Memory B cell (primary cell): ENCODE measurements at regions not wholly inside any gene's neighbourhood (a gene's known extent, or its start where the extent isn't known, plus 50 kb on each side); places are given as distances from the start of the nearest gene placed in this dataset.
"Not testable (repeated sequence)": the region's sequence is repeated elsewhere in the genome, so short reads cannot be mapped to it uniquely, and the experiment has no call there.

ENCODE experiments used
- ATAC-seq: fragments of 150-1000 bp; cut with Tn5 transposase; 2 replicates; pipeline ENCODE4 v1.10.0; 2021; ENCODE audit warnings: low read depth, mild to moderate bottlenecking, moderate library complexity
- DNase-seq, 2 donors: peaks; one replicate each; pipeline ENCODE4 v3.0.0; 2022; ENCODE audit warnings: low spot score in 2 of 2
- H3K27ac Mint-ChIP-seq: one replicate; pipeline ENCODE4 v1.8.0; 2022; ENCODE audit warnings: mild to moderate bottlenecking, moderate library complexity, mixed read lengths
- H3K27me3 Mint-ChIP-seq: one replicate; pipeline ENCODE4 v1.8.0; 2022; ENCODE audit warnings: mixed read lengths
- H3K36me3 Mint-ChIP-seq: one replicate; pipeline ENCODE4 v1.8.0; 2022; ENCODE audit warnings: mild to moderate bottlenecking, mixed read lengths
- H3K4me1 Mint-ChIP-seq: one replicate; pipeline ENCODE4 v1.8.0; 2022; ENCODE audit warnings: mixed read lengths
- H3K4me3 Mint-ChIP-seq: one replicate; pipeline ENCODE4 v1.8.0; 2022; ENCODE audit warnings: mild to moderate bottlenecking, moderate library complexity, mixed read lengths
- H3K9me3 Mint-ChIP-seq: one replicate; pipeline ENCODE4 v1.8.0; 2022; ENCODE audit warnings: mixed read lengths

GRCh38 chr4:107449611-107450369, 270.2 kb downstream of the PAPSS1 start:
- Mint-ChIP-seq H3K27me3 (no peaks in the 10 kb centered on the region), H3K9me3 (peaks cover 6% of the 10 kb centered on the region), H3K36me3 (no peaks in the 10 kb centered on the region), H3K4me3 (no peak overlapping the region), H3K4me1 (no peaks in the 10 kb centered on the region), H3K27ac (no peak overlapping the region)
- ATAC-seq (no peak), DNase-seq (no peak)

DNA sequence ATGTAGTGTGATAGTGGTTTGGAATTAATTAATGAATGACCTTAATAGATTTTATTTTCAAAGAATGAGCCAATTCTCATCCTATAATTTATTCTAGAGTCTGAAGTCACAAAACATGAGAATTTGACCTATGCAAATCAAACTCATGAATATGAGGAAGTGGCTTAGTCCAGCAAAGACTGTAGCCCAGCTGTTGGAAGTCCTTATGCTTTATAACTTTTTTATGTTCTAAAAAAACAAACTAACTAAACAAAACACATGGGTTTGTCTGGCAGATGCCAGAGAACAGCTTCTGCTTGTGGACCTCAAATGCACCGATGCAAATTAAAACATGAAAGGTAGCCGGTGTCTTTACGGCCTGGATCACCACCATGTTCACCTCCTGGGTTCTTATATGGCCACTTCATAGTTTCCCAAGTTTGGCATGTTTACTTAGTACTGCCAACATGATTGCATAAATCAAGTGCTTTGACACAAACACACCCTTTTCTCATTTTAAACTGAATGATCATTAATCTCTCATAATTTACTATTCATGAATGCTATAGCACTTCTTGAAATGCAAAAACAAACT, 277.4 kb downstream of the PAPSS1 start:
- Mint-ChIP-seq H3K36me3 (no peaks in the 10 kb centered on the region), H3K9me3 (peaks cover 6% of the 10 kb centered on the region), H3K4me1 (no peaks in the 10 kb centered on the region), H3K27ac (no peak overlapping the region), H3K4me3 (no peak overlapping the region), H3K27me3 (no peaks in the 10 kb centered on the region)
- DNase-seq (no peak), ATAC-seq (no peak)

- peaks cover 2% of the 10 kb centered on the region for H3K9me3 Mint-ChIP-seq
- no peaks in the 10 kb centered on the region for H3K27me3 Mint-ChIP-seq
- H3K4me3 Mint-ChIP-seq, result no peak overlapping the region
- no peaks in the 10 kb centered on the region for H3K36me3 Mint-ChIP-seq
- no peaks in the 10 kb centered on the region for H3K4me1 Mint-ChIP-seq
- no peak overlapping the region for H3K27ac Mint-ChIP-seq
- ATAC-seq (no peak), DNase-seq (no peak)
Measured at GRCh38 chr4:107439401-107439800, 280.6 kb downstream of the PAPSS1 start.

DNA sequence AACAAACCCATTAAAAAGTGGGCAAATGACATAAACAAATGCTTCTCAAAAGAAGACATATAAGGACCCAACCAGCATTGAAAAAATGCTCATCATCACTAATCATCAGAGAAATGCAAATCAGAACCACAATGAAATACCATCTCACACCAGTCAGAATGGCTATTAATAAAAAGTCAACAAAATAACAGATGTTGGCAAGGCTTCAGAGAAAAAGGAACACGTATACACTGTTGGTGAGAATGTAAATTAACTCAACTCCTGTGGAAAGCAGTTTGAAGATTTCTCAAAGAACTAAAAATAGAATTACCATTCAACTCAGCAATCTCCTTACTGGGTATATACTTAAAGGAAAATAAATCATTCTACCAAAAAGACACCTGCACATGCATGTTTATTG, 283.6 kb downstream of the PAPSS1 start:
- not testable (repeated sequence) for ATAC-seq, H3K4me3 Mint-ChIP-seq, H3K36me3 Mint-ChIP-seq, H3K27me3 Mint-ChIP-seq, H3K9me3 Mint-ChIP-seq, DNase-seq, H3K4me1 Mint-ChIP-seq, H3K27ac Mint-ChIP-seq

DNA sequence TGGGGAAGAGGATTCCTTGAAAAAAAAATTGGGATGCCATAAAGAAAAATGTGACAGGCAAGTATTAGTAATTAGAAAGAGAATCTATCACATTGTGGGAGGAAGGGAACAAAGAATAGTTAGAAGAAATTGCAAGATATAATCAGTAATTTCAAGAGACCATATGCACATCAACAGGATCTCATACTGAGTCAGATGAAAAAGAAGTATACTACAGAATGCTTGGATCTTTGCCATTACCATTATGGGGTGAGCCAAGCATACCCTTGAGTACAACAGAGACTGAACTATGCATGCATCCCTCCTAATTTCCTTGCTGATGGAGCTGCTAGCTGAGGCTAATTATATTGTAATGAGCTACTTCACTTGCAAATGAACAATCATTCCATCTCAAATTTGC, 287.6 kb downstream of the PAPSS1 start:
- Mint-ChIP-seq H3K4me1 (no peaks in the 10 kb centered on the region), H3K27ac (no peak overlapping the region), H3K27me3 (no peaks in the 10 kb centered on the region), H3K36me3 (no peaks in the 10 kb centered on the region), H3K9me3 (peaks cover 2% of the 10 kb centered on the region), H3K4me3 (no peak overlapping the region)
- no peak for DNase-seq
- ATAC-seq, result no peak

DNA sequence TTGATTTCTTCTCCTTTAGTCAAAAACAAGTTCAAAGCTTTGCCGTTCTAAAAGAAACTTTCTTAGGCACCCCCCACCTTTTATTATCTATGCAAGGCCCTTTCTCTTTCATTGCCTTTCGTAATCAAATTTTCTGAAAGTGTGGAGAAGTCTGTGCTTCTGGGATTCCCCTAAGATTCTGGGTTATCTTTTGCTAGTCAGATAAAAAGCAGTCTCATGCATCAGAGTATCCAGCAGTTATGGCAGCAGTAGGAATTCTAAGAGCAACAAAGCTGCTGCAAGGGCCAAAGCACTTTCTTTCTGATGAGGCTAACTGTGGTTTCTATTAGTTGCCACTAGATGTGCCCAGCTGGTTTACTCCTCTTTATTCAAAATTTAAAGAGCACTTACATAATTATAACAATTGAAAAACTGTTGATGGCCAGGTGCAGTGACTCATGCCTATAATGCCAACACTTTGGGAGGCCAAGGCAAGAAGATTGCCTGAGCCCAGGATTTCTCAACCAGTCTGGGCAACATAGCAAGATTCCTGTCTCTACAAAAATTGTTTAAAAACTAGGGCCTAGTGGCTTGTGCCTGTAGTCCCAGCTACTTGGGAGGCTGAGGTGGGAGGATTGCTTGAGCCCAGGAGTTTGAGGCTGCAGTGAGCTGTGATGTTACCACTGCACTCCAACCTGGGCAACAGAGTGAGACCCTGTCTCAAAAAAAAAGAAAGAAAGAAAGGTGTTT, 296.2 kb downstream of the PAPSS1 start:
- Mint-ChIP-seq H3K36me3 (no peaks in the 10 kb centered on the region), H3K27me3 (no peaks in the 10 kb centered on the region), H3K4me1 (no peaks in the 10 kb centered on the region), H3K9me3 (no peaks in the 10 kb centered on the region), H3K4me3 (no peak overlapping the region), H3K27ac (no peak overlapping the region)
- no peak for DNase-seq
- ATAC-seq, result no peak

- not testable (repeated sequence) for H3K36me3 Mint-ChIP-seq, H3K27me3 Mint-ChIP-seq, H3K4me3 Mint-ChIP-seq, H3K9me3 Mint-ChIP-seq, H3K27ac Mint-ChIP-seq, DNase-seq, ATAC-seq, H3K4me1 Mint-ChIP-seq
Measured at GRCh38 chr4:107419536-107419935, 300.5 kb downstream of the PAPSS1 start.

DNA sequence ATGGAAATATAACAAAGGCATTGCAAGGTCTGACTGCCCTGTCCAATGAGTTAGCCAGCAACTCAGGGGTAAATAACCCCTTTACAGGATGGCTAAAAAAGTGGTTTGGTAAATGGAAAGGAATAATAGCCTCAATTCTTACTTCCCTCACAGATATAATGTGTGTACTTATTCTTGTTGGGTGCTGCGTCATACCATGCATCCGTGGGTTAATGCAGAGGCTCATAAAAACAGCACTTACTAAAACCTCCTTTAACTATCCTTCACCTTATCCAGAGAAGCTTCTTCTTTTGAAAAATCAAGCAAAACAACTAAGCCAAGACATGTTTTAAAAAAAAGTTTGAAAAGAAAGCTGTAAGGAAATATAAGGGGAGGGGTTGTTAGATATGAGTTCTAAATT, 301.0 kb downstream of the PAPSS1 start:
- Mint-ChIP-seq H3K4me1 (peaks cover 2% of the 10 kb centered on the region), H3K27ac (no peak overlapping the region), H3K27me3 (peaks cover 5% of the 10 kb centered on the region), H3K9me3 (peaks cover 4% of the 10 kb centered on the region), H3K36me3 (no peaks in the 10 kb centered on the region), H3K4me3 (no peak overlapping the region)
- DNase-seq, result no peak
- no peak for ATAC-seq

- not testable (repeated sequence) for H3K36me3 Mint-ChIP-seq, H3K9me3 Mint-ChIP-seq, H3K4me3 Mint-ChIP-seq, H3K4me1 Mint-ChIP-seq, ATAC-seq, H3K27ac Mint-ChIP-seq, H3K27me3 Mint-ChIP-seq, DNase-seq
Measured at GRCh38 chr4:107415490-107415889, 304.5 kb downstream of the PAPSS1 start.

- H3K4me3 Mint-ChIP-seq, H3K9me3 Mint-ChIP-seq, H3K4me1 Mint-ChIP-seq, H3K36me3 Mint-ChIP-seq, H3K27me3 Mint-ChIP-seq, H3K27ac Mint-ChIP-seq, DNase-seq, ATAC-seq: not testable (repeated sequence)
Measured at GRCh38 chr4:107409872-107410271, 310.2 kb downstream of the PAPSS1 start.

GRCh38 chr4:107408968-107409367, 311.1 kb downstream of the PAPSS1 start:
- Mint-ChIP-seq H3K36me3 (no peaks in the 10 kb centered on the region), H3K9me3 (peaks cover 3% of the 10 kb centered on the region), H3K4me3 (no peak overlapping the region), H3K27me3 (no peaks in the 10 kb centered on the region), H3K27ac (no peak overlapping the region), H3K4me1 (no peaks in the 10 kb centered on the region)
- no peak for DNase-seq
- no peak for ATAC-seq

GRCh38 chr4:107404591-107405300, 315.3 kb downstream of the PAPSS1 start:
- DNase-seq (no peak), ATAC-seq (no peak)
- no peaks in the 10 kb centered on the region for H3K4me1 Mint-ChIP-seq
- H3K27me3 Mint-ChIP-seq, result no peaks in the 10 kb centered on the region
- H3K36me3 Mint-ChIP-seq, result no peaks in the 10 kb centered on the region
- H3K27ac Mint-ChIP-seq, result no peak overlapping the region
- no peak overlapping the region for H3K4me3 Mint-ChIP-seq
- H3K9me3 Mint-ChIP-seq, result peaks cover 2% of the 10 kb centered on the region

GRCh38 chr4:107402291-107402690, 317.7 kb downstream of the PAPSS1 start:
- Mint-ChIP-seq H3K9me3 (peaks cover 1% of the 10 kb centered on the region), H3K4me1 (no peaks in the 10 kb centered on the region), H3K36me3 (no peaks in the 10 kb centered on the region), H3K4me3 (no peak overlapping the region), H3K27me3 (peaks cover 2% of the 10 kb centered on the region), H3K27ac (no peak overlapping the region)
- ATAC-seq (no peak), DNase-seq (no peak)

DNA sequence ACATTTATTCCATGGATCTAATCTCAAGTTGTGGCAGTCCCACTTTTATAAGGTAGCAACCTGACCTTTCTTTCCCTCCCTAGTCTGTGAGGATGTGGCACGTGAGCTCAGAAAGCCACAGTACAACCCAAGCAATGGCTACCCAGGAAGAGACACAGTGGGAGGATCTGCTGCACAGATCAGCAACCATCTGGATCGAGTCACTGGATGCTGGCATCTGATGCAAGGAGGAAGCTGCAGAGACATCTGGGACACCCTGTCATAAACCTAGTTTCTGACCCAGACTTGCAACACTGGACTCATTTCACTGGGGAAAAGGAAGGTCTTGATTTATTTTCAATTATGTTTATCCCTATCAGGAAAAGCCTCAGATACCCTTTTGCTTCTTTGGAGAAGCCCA, 327.1 kb downstream of the PAPSS1 start:
- DNase-seq (no peak), ATAC-seq (no peak)
- Mint-ChIP-seq H3K36me3 (no peaks in the 10 kb centered on the region), H3K27me3 (no peaks in the 10 kb centered on the region), H3K4me3 (no peak overlapping the region), H3K4me1 (no peaks in the 10 kb centered on the region), H3K27ac (no peak overlapping the region), H3K9me3 (no peaks in the 10 kb centered on the region)
